Gastrocnemius medialis (tissue), 4 donors: ENCODE measurements at regions not wholly inside any gene's neighbourhood (a gene's known extent, or its start where the extent isn't known, plus 50 kb on each side); places are given as distances from the start of the nearest gene placed in this dataset.

Experiments
- CTCF ChIP-seq, 5 experiments: fragments of 450-650 bp in 3 of 5; fragments of 200-600 bp in 2 of 5; sonication (generic) in 2 of 5; IDR thresholded peaks in 4 of 5; conservative IDR thresholded peaks in 1 of 5; 1 replicate in 4 of 5; 2 replicates in 1 of 5; pipeline ENCODE4 v1.5.1; 2016 to 2019; ENCODE audit warnings: antibody characterized with exemption in 5 of 5, mild to moderate bottlenecking in 3 of 5, moderate library complexity in 3 of 5
- POLR2A ChIP-seq, 2 donors: fragments of 450-650 bp; IDR thresholded peaks; one replicate each; pipeline ENCODE4 v1.6.1; 2017; ENCODE audit warnings: antibody characterized with exemption in 2 of 2, mild to moderate bottlenecking in 2 of 2, moderate library complexity in 2 of 2

DNA sequence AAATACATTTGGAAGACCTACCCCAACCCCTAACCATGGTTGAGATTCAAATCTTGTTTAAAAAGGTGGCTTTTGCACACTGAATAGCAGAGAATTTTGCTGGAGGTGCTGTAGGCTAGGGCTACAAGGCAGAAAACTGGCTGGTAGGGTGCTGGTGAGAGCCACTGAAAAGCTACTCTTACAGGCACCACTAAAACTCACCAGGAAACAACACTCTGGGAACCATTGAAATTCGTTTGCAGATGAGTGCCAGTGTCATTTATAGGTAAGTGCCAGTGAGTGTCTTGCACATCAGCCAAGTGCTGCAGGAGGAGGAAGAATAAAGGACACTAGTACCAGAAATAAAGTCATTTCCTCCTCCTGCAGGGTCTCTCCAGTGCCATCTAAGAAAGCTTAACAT is 610.2 kb downstream of the ZNF385D start:
- TF ChIP-seq POLR2A (IDR thresholded peaks at IDR 0.05) (no peak), CTCF (IDR thresholded peaks at IDR 0.05 in 4 of 5, conservative IDR thresholded peaks at IDR 0.05 in 1 of 5) (no peak)
